ENCODE measurements at regions not wholly inside any gene's neighbourhood (a gene's known extent, or its start where the extent isn't known, plus 50 kb on each side); places are given as distances from the start of the nearest gene placed in this dataset.
A peak's percentile ranks its signal among the peaks of the same experiment; 100 is the strongest.

DNA sequence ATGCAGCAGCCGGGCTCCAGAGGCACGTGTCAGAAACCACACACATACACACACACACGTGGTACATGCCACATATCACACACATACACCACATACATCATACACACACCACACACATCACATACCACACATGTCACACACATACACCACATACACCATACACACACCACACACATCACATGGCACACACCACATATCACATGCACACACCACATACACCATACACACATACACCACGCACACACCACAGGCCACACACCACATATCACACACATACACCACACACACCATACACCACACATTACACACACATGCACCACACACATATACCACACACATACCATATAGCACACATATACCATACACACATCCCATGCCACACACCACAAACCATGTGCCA lies 97.5 kb upstream of the PRR5 start:
- Histone ChIP-seq H3K36me3 (ENCODE audit: control insufficient read depth in 2 of 2, insufficient read depth in 2 of 2, low read length in 1 of 2) (no peaks in the 10 kb centered on the region), H3K4me3 (no peak overlapping the region), H3K79me2 (ENCODE audit: control insufficient read depth, insufficient read depth, low read length) (no peaks in the 10 kb centered on the region), H3K9me3 (replicated peaks; ENCODE audit: control insufficient read depth, insufficient read depth, low read length) (no peaks in the 10 kb centered on the region; the same call in 2 of the 3 replicates), H2AFZ (ENCODE audit: control insufficient read depth, low read depth, low read length) (no peak overlapping the region), H3K4me2 (ENCODE audit: control insufficient read depth, insufficient read depth) (no peak overlapping the region), H3K27me3 (replicated peaks in 1 of 2; ENCODE audit: control insufficient read depth in 2 of 2, insufficient read depth in 2 of 2, low read length in 1 of 2) (no peaks in the 10 kb centered on the region; a peak in 2 of 4 replicates), H3K4me1 (ENCODE audit: control insufficient read depth, insufficient read depth, low read length) (no peaks in the 10 kb centered on the region), H4K20me1 (ENCODE audit: control insufficient read depth, insufficient read depth) (no peaks in the 10 kb centered on the region), H3K9ac (ENCODE audit: control insufficient read depth, insufficient read depth, low read length) (no peak overlapping the region), H3K27ac (ENCODE audit: control insufficient read depth, insufficient read depth) (no peak overlapping the region)
- in situ Hi-C loops (cut with MboI): no loop called here
- no TSS peak for BruUV-seq (replicated peaks)
- POLR2A ChIA-PET: no interaction called here
- SMC1A ChIA-PET (ENCODE audit: uncharacterized antibody, unreplicated experiment): no interaction called here
- no peak for FAIRE-seq
- WGBS (ENCODE audit: insufficient coverage, insufficient replicate concordance, low lambda C conversion rate, missing lambda C conversion rate): 11% methylated on average over 4 of the region's 4 CpGs
- ATAC-seq: no peak
- CTCF ChIA-PET: no interaction called here
- intact Hi-C loops (cut with micrococcal nuclease; ENCODE audit: unreplicated experiment): no loop called here
- TF ChIP-seq EP300 (IDR thresholded peaks at IDR 0.05; ENCODE audit: borderline replicate concordance in 1 of 2, control insufficient read depth in 1 of 2, low read depth in 2 of 2, low read length in 2 of 2) (no peak), IKZF2 (IDR thresholded peaks at IDR 0.05) (no peak), ZNF24 (IDR thresholded peaks at IDR 0.05) (no peak), BACH1 (IDR thresholded peaks at IDR 0.05; ENCODE audit: borderline replicate concordance) (no peak), BHLHE40 (IDR thresholded peaks at IDR 0.05; ENCODE audit: borderline replicate concordance in 1 of 2, low read depth in 2 of 2, low read length in 1 of 2) (peak in 1 of 2 experiments; percentile 20; a peak in 1 of 4 replicates), NR2C2 (IDR thresholded peaks at IDR 0.05; ENCODE audit: borderline replicate concordance, control insufficient read depth, insufficient read length, low read depth) (peak; percentile 23), STAT3 (IDR thresholded peaks at IDR 0.05; ENCODE audit: low read depth, low read length) (no peak)
- RAD21 ChIA-PET (ENCODE audit: unreplicated experiment): no interaction called here
- no peak for DNase-seq (ENCODE audit: low read depth, low spot score)

DNA sequence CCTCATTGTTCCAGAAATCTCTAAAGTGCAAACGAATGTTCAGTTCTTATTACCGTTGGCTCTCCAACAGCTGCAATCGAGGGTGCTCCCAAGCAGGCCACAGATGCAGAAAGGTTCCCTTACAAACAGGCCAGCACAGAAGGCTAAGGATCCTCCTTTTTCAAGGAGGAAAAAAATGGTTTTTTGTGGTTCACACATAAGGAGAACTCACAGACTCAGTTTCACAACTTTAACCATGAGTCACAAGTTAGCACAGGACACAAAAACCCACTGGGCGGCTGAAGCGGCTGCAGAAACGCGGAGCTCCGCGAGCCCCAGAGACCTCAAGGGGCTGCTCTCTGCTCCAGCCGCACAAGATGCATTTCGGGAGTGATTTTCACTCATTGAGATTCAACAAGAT lies 98.2 kb upstream of the PRR5 start:
- Histone ChIP-seq H3K9ac (ENCODE audit: control insufficient read depth, insufficient read depth, low read length) (no peak overlapping the region), H4K20me1 (ENCODE audit: control insufficient read depth, insufficient read depth) (no peaks in the 10 kb centered on the region), H3K27me3 (replicated peaks in 1 of 2; ENCODE audit: control insufficient read depth in 2 of 2, insufficient read depth in 2 of 2, low read length in 1 of 2) (no peaks in the 10 kb centered on the region; a peak in 2 of 4 replicates), H3K4me2 (ENCODE audit: control insufficient read depth, insufficient read depth) (no peak overlapping the region), H3K36me3 (ENCODE audit: control insufficient read depth in 2 of 2, insufficient read depth in 2 of 2, low read length in 1 of 2) (no peaks in the 10 kb centered on the region), H3K79me2 (ENCODE audit: control insufficient read depth, insufficient read depth, low read length) (no peaks in the 10 kb centered on the region), H3K9me3 (replicated peaks; ENCODE audit: control insufficient read depth, insufficient read depth, low read length) (no peaks in the 10 kb centered on the region), H3K27ac (ENCODE audit: control insufficient read depth, insufficient read depth) (no peak overlapping the region), H2AFZ (ENCODE audit: control insufficient read depth, low read depth, low read length) (no peak overlapping the region), H3K4me3 (no peak overlapping the region), H3K4me1 (ENCODE audit: control insufficient read depth, insufficient read depth, low read length) (no peaks in the 10 kb centered on the region)
- ATAC-seq (no peak), FAIRE-seq (no peak), DNase-seq (ENCODE audit: low read depth, low spot score) (no peak)
- SMC1A ChIA-PET (ENCODE audit: uncharacterized antibody, unreplicated experiment): no interaction called here
- WGBS (ENCODE audit: insufficient coverage, insufficient replicate concordance, low lambda C conversion rate, missing lambda C conversion rate): 75% methylated on average over 11 of the region's 11 CpGs
- intact Hi-C loops (cut with micrococcal nuclease; ENCODE audit: unreplicated experiment): no loop called here
- in situ Hi-C loops (cut with MboI): no loop called here
- RAD21 ChIA-PET (ENCODE audit: unreplicated experiment): no interaction called here
- POLR2A ChIA-PET: no interaction called here
- CTCF ChIA-PET: no interaction called here
- BruUV-seq (replicated peaks): no TSS peak
- no peak for TF ChIP-seq MXI1 (IDR thresholded peaks at IDR 0.05; ENCODE audit: low read depth, low read length)
- TF ChIP-seq, protein P1, sequence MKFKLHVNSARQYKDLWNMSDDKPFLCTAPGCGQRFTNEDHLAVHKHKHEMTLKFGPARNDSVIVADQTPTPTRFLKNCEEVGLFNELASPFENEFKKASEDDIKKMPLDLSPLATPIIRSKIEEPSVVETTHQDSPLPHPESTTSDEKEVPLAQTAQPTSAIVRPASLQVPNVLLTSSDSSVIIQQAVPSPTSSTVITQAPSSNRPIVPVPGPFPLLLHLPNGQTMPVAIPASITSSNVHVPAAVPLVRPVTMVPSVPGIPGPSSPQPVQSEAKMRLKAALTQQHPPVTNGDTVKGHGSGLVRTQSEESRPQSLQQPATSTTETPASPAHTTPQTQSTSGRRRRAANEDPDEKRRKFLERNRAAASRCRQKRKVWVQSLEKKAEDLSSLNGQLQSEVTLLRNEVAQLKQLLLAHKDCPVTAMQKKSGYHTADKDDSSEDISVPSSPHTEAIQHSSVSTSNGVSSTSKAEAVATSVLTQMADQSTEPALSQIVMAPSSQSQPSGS (IDR thresholded peaks at IDR 0.05; ENCODE audit: low read length): no peak
- TF ChIP-seq, protein P2, sequence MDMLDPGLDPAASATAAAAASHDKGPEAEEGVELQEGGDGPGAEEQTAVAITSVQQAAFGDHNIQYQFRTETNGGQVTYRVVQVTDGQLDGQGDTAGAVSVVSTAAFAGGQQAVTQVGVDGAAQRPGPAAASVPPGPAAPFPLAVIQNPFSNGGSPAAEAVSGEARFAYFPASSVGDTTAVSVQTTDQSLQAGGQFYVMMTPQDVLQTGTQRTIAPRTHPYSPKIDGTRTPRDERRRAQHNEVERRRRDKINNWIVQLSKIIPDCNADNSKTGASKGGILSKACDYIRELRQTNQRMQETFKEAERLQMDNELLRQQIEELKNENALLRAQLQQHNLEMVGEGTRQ (IDR thresholded peaks at IDR 0.05; ENCODE audit: borderline replicate concordance, low read depth, low read length): no peak
- TF ChIP-seq, protein P3, sequence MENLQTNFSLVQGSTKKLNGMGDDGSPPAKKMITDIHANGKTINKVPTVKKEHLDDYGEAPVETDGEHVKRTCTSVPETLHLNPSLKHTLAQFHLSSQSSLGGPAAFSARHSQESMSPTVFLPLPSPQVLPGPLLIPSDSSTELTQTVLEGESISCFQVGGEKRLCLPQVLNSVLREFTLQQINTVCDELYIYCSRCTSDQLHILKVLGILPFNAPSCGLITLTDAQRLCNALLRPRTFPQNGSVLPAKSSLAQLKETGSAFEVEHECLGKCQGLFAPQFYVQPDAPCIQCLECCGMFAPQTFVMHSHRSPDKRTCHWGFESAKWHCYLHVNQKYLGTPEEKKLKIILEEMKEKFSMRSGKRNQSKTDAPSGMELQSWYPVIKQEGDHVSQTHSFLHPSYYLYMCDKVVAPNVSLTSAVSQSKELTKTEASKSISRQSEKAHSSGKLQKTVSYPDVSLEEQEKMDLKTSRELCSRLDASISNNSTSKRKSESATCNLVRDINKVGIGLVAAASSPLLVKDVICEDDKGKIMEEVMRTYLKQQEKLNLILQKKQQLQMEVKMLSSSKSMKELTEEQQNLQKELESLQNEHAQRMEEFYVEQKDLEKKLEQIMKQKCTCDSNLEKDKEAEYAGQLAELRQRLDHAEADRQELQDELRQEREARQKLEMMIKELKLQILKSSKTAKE (IDR thresholded peaks at IDR 0.05; ENCODE audit: low read depth, poor library complexity, severe bottlenecking): no peak
- no peak for TF ChIP-seq SIN3A (IDR thresholded peaks at IDR 0.05; ENCODE audit: low read depth, low read length)
